ENCODE measurements at regions not wholly inside any gene's neighbourhood (a gene's known extent, or its start where the extent isn't known, plus 50 kb on each side); places are given as distances from the start of the nearest gene placed in this dataset.
"Not testable (repeated sequence)": the region's sequence is repeated elsewhere in the genome, so short reads cannot be mapped to it uniquely, and the experiment has no call there.

DNA sequence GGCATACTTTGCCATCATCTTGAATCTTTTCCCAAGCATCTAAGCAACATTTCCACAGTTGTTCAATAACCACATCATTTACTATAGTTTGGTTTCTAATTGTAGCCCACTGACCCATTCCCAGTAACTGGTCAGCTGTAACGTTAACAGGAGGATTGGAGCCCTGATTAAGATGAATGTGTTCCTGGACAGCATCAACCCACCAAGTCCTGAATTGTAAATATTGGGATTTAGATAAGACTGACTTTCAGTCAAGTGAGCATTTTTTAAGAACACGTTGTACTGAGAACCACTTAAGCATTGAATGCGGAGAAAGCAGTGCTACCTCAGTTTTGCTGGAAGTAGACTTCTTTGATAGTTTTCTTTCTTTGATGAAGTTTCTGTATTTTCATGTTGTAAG, 53.3 kb upstream of the ARL4D start:
- TF ChIP-seq, protein P1, sequence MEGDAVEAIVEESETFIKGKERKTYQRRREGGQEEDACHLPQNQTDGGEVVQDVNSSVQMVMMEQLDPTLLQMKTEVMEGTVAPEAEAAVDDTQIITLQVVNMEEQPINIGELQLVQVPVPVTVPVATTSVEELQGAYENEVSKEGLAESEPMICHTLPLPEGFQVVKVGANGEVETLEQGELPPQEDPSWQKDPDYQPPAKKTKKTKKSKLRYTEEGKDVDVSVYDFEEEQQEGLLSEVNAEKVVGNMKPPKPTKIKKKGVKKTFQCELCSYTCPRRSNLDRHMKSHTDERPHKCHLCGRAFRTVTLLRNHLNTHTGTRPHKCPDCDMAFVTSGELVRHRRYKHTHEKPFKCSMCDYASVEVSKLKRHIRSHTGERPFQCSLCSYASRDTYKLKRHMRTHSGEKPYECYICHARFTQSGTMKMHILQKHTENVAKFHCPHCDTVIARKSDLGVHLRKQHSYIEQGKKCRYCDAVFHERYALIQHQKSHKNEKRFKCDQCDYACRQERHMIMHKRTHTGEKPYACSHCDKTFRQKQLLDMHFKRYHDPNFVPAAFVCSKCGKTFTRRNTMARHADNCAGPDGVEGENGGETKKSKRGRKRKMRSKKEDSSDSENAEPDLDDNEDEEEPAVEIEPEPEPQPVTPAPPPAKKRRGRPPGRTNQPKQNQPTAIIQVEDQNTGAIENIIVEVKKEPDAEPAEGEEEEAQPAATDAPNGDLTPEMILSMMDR (IDR thresholded peaks at IDR 0.05) = not testable (repeated sequence)
- not testable (repeated sequence) for TF ChIP-seq POLR2A (IDR thresholded peaks at IDR 0.05)

Data from body of pancreas (tissue), 4 donors.